ENCODE measurements at regions not wholly inside any gene's neighbourhood (a gene's known extent, or its start where the extent isn't known, plus 50 kb on each side); places are given as distances from the start of the nearest gene placed in this dataset.

DNA sequence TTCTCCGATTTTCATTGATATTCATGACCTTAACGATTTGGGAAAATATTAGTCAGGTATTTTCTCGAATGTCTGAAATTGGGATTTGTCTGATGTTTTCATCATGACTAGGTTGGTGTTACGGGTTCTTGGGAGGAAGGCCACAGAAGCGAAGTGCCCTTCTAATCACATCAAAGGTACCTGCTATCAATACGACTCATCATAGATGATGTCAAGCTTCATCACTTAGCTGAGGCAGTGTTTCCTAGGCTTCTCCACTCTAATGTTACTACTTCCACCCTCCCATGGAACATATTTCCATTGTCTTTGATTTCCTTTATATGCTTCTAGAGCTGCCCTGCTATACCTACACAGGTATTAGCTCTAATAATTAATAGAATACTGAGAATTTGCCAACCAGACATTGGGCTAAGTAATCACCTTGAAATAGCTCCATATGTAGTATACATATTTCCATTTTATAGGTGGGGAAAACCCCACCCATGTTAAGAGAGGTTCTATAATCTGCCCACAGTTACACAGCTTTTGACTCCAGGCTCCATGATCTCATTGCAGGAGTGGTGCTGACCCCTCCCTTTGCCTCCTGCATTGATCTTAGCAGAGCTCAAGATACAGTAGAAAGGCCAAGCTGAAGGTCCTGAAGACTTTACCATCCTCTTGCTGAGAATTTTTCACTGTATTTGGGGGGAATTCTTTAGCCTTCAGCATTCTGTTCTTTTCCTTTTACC lies 238.6 kb upstream of the ADAMTSL1 start:
- TF ChIP-seq POLR2A (IDR thresholded peaks at IDR 0.05; ENCODE audit: low read depth, low read length) = no peak
- TF ChIP-seq, protein P1, sequence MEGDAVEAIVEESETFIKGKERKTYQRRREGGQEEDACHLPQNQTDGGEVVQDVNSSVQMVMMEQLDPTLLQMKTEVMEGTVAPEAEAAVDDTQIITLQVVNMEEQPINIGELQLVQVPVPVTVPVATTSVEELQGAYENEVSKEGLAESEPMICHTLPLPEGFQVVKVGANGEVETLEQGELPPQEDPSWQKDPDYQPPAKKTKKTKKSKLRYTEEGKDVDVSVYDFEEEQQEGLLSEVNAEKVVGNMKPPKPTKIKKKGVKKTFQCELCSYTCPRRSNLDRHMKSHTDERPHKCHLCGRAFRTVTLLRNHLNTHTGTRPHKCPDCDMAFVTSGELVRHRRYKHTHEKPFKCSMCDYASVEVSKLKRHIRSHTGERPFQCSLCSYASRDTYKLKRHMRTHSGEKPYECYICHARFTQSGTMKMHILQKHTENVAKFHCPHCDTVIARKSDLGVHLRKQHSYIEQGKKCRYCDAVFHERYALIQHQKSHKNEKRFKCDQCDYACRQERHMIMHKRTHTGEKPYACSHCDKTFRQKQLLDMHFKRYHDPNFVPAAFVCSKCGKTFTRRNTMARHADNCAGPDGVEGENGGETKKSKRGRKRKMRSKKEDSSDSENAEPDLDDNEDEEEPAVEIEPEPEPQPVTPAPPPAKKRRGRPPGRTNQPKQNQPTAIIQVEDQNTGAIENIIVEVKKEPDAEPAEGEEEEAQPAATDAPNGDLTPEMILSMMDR (conservative IDR thresholded peaks at IDR 0.05; ENCODE audit: low read depth, low read length) = no peak
- TF ChIP-seq RFX5 (IDR thresholded peaks at IDR 0.05; ENCODE audit: low read depth, low read length) = no peak
- TF ChIP-seq, protein P2, sequence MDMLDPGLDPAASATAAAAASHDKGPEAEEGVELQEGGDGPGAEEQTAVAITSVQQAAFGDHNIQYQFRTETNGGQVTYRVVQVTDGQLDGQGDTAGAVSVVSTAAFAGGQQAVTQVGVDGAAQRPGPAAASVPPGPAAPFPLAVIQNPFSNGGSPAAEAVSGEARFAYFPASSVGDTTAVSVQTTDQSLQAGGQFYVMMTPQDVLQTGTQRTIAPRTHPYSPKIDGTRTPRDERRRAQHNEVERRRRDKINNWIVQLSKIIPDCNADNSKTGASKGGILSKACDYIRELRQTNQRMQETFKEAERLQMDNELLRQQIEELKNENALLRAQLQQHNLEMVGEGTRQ (IDR thresholded peaks at IDR 0.05; ENCODE audit: low read depth, low read length) = no peak
- TF ChIP-seq RAD21 (IDR thresholded peaks at IDR 0.05; ENCODE audit: low read length) = no peak
